ENCODE measurements at regions not wholly inside any gene's neighbourhood (a gene's known extent, or its start where the extent isn't known, plus 50 kb on each side); places are given as distances from the start of the nearest gene placed in this dataset.

DNA sequence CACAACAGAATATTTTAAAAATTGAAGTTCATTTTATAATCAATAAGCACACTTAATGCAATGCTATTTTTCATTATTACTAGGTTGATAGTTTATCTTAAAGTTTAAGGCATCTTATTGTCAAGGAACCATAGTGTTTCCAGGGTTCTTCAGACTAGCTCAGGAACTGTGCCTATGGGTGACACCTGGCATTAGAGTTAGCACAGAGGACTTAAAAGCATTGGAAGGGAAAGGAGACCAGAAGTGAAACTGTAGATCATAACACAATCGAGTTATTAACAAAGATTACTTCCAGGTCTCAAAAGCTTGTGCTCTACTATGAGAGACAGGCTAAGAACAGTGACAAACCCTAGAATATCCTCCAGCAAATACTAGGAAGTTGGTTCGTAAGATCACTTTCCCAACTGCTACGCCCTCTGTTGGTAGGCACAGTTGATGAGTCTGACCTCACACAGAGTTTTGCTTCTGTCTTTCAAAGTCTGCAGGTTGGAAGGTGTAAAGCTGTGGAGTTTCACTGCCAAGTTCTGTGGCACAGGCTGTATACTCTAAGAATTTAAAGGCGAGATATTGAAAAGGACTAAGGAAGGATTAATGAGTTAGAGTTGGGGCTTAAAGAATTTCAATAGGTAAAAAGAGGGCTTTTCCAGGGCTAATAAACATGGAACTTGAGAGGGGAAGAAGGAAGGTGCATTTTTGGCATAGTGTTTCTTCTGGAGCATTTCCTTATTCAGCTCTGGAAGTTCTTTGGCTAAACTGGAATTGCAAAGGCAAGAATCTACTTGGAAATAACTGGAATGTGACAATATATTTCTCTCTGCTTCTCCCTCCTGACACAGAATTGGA lies 531.3 kb upstream of the JAG1 start:
- Histone ChIP-seq H3K27ac (ENCODE audit: low read depth, low read length, severe bottlenecking) (no peak overlapping the region), H3K36me3 (ENCODE audit: control insufficient read depth, insufficient read depth, low read length) (no peaks in the 10 kb centered on the region), H3K9me3 (ENCODE audit: control insufficient read depth, low read length) (no peaks in the 10 kb centered on the region), H3K4me3 (ENCODE audit: extremely low read depth, insufficient read depth, low read length, poor library complexity, severe bottlenecking) (no peak overlapping the region), H3K4me1 (ENCODE audit: control insufficient read depth, insufficient read depth, low read length, poor library complexity, severe bottlenecking) (peaks cover 7% of the 10 kb centered on the region)
- WGBS, 2 experiments (ENCODE audit: insufficient coverage in 2 of 2), result 36 to 38% methylated on average over 1 to 3 of the region's 4 CpGs

DNA sequence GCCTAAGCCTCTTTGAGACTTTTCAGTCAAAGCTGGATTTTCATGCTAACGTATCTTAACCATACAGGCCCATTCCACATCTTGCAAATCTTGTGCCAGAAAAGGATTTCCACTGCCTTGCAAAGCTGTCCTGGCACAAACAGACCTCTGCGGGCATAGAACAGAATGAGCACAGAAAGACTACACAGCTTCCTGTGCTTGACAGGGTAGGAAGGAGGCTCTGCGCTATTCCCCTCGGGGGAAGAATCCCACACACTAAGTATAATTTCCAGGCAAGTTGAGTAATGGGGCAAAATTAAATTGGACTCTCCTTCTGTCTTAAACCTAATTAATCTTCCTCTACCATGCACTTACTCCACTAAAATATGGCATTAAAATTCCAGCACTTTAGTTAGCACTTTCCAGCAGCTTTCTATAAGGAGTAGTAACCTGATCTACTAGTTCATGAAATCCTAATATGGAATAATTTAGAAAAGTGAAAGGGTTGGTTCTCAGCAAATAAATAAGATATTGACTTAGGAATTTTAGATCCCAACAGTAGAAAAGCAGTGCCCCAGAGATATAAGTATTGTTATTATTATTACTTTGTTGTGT lies 532.1 kb upstream of the JAG1 start:
- no peaks in the 10 kb centered on the region for H3K9me3 ChIP-seq (ENCODE audit: control insufficient read depth, low read length)
- H3K4me1 ChIP-seq (ENCODE audit: control insufficient read depth, insufficient read depth, low read length, poor library complexity, severe bottlenecking), result peaks cover 7% of the 10 kb centered on the region
- no peak overlapping the region for H3K27ac ChIP-seq (ENCODE audit: low read depth, low read length, severe bottlenecking)
- H3K4me3 ChIP-seq (ENCODE audit: extremely low read depth, insufficient read depth, low read length, poor library complexity, severe bottlenecking), result no peak overlapping the region
- WGBS, 2 experiments (ENCODE audit: insufficient coverage in 2 of 2), result 71 to 85% methylated on average over 1 of the region's 4 CpGs
- no peaks in the 10 kb centered on the region for H3K36me3 ChIP-seq (ENCODE audit: control insufficient read depth, insufficient read depth, low read length)

DNA sequence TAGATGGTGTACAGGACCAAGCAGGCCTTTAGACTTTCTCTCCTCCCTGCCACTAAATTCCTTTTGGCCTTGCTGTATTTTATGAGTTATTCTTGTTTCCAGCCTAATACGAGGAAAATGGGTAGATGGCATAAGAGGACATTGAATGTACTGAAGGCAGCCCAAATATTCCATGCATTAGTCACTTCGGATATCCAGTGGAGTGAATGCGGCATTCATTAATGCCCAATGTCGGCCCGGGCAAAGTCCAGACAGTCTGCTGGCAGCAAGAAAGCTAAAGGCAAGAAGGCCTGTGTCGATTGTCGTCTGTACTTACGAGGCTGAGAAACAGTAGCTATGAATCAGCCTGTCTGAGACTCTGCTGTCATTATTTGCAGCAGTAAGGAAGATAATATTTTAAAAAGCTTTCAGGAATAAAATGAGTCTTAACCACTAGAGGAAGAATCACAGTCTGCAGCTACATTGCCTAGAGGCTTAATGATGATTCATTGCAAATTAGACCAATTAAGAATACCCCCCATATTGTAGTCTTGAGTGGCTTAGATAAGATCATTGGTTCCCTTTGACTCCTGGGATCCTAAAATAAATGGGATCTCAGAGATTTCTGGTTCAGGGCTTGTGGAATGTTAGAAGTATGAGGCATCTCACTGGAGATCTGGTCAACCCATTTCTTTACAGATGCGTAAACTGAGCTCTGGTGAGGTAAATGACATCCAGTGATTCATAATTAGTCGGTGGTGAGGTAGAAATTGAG lies 534.1 kb upstream of the JAG1 start:
- Histone ChIP-seq H3K4me3 (ENCODE audit: extremely low read depth, insufficient read depth, low read length, poor library complexity, severe bottlenecking) (no peak overlapping the region), H3K9me3 (ENCODE audit: control insufficient read depth, low read length) (no peaks in the 10 kb centered on the region), H3K36me3 (ENCODE audit: control insufficient read depth, insufficient read depth, low read length) (no peaks in the 10 kb centered on the region), H3K27ac (ENCODE audit: low read depth, low read length, severe bottlenecking) (peak overlapping the region; percentile 64), H3K4me1 (ENCODE audit: control insufficient read depth, insufficient read depth, low read length, poor library complexity, severe bottlenecking) (peaks cover 7% of the 10 kb centered on the region)
- 75 to 83% methylated on average over 9 to 10 of the region's 10 CpGs for WGBS, 2 experiments (ENCODE audit: insufficient coverage in 2 of 2)

DNA sequence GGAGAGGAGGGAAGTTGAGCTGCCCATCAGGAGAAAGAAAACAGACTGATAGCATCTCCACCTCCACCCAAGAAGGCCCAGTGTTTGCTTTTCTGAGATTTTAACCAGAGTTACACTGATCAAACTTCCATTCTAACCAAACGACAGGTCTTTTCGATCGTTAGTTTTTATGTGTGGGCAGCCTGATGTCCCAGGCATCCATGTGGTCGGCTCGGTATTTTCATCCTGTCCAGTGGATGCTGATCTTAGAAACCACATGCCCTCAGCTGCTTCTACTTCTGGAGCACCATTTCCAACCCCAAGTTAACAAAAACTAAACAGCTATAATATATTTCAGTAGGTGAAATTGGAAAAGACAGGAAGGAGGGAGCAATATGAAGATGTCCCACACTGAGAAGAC lies 536.8 kb upstream of the JAG1 start:
- Histone ChIP-seq H3K4me1 (ENCODE audit: control insufficient read depth, insufficient read depth, low read length, poor library complexity, severe bottlenecking) (peaks cover 17% of the 10 kb centered on the region), H3K36me3 (ENCODE audit: control insufficient read depth, insufficient read depth, low read length) (no peaks in the 10 kb centered on the region), H3K27ac (ENCODE audit: low read depth, low read length, severe bottlenecking) (no peak overlapping the region), H3K9me3 (ENCODE audit: control insufficient read depth, low read length) (no peaks in the 10 kb centered on the region), H3K4me3 (ENCODE audit: extremely low read depth, insufficient read depth, low read length, poor library complexity, severe bottlenecking) (no peak overlapping the region)
- 96 to 100% methylated on average over 3 to 5 of the region's 5 CpGs for WGBS, 2 experiments (ENCODE audit: insufficient coverage in 2 of 2)

DNA sequence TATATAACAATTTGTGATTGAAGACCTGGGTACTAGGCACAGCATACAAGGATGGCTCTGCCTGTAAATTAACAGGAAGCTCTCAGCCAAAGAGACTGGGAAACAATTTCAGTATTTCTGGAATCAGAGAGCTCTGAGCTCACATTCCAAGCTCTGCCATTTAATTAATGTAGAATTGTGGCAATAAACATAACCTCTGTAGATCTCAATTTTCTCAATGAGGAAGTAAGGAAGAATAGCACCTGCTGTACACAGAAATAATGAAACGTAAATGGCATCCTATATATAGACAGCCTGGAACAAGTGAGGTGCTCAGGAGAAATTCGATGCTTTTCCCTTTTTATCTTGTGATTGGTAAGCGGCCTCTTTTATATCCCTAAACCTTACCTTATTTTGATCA lies 538.5 kb upstream of the JAG1 start:
- peaks cover 25% of the 10 kb centered on the region for H3K4me1 ChIP-seq (ENCODE audit: control insufficient read depth, insufficient read depth, low read length, poor library complexity, severe bottlenecking)
- H3K4me3 ChIP-seq (ENCODE audit: extremely low read depth, insufficient read depth, low read length, poor library complexity, severe bottlenecking), result no peak overlapping the region
- no peaks in the 10 kb centered on the region for H3K9me3 ChIP-seq (ENCODE audit: control insufficient read depth, low read length)
- no peak overlapping the region for H3K27ac ChIP-seq (ENCODE audit: low read depth, low read length, severe bottlenecking)
- WGBS, 2 experiments (ENCODE audit: insufficient coverage in 2 of 2), result 86 to 90% methylated on average over 2 of the region's 3 CpGs
- no peaks in the 10 kb centered on the region for H3K36me3 ChIP-seq (ENCODE audit: control insufficient read depth, insufficient read depth, low read length)

DNA sequence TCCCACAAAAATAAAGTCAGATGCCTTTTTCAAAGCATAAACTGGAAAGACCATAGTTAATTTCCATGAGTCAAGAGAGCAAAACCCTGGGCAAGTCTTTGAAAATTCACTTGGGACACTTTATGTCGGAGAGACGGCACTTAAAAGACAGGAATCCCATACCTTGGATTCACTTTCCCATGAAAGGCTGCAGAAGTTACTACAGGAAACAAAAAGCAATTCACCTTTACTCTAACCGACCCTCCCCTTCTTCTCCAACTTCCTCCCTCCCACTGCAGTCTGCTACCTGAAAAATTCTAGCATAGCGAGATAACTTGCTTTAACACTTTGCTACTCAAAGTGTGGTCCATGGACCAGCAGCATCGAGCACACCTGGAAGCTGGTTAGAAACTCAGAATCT lies 539.1 kb upstream of the JAG1 start:
- no peaks in the 10 kb centered on the region for H3K36me3 ChIP-seq (ENCODE audit: control insufficient read depth, insufficient read depth, low read length)
- WGBS, 2 experiments (ENCODE audit: insufficient coverage in 2 of 2), result 81 to 91% methylated on average over 5 of the region's 5 CpGs
- peaks cover 22% of the 10 kb centered on the region for H3K4me1 ChIP-seq (ENCODE audit: control insufficient read depth, insufficient read depth, low read length, poor library complexity, severe bottlenecking)
- no peak overlapping the region for H3K4me3 ChIP-seq (ENCODE audit: extremely low read depth, insufficient read depth, low read length, poor library complexity, severe bottlenecking)
- no peak overlapping the region for H3K27ac ChIP-seq (ENCODE audit: low read depth, low read length, severe bottlenecking)
- H3K9me3 ChIP-seq (ENCODE audit: control insufficient read depth, low read length), result no peaks in the 10 kb centered on the region

DNA sequence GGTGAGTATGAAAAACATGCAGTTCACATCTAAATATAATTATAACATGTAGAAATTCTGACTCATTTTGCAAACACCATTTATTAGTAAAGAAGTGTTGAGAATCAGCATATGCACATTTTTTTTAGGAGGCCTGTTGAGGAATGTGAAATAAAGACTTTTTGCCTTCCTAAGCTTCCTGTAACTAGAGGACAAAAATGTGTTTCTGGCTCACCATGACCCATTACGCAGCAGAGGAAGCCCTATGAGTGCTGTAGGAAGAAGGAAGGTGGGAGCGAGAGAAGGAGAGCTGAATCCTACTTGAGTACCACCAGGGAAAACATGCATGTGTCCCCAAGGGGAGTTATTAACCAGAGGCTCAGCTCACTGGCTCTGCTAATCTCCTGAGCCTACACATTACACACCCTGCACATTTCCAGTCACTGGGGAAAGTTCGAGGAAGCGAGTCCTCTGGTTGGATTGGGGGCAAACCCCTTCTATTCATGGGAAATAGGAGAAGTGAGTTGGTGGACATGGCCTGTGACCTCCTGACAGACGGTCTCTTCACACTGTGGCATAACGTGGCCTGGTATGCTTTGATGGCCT lies 540.5 kb upstream of the JAG1 start:
- peak overlapping the region; percentile 65 for H3K27ac ChIP-seq (ENCODE audit: low read depth, low read length, severe bottlenecking)
- 80 to 95% methylated on average over 1 to 4 of the region's 6 CpGs for WGBS, 2 experiments (ENCODE audit: insufficient coverage in 2 of 2)

DNA sequence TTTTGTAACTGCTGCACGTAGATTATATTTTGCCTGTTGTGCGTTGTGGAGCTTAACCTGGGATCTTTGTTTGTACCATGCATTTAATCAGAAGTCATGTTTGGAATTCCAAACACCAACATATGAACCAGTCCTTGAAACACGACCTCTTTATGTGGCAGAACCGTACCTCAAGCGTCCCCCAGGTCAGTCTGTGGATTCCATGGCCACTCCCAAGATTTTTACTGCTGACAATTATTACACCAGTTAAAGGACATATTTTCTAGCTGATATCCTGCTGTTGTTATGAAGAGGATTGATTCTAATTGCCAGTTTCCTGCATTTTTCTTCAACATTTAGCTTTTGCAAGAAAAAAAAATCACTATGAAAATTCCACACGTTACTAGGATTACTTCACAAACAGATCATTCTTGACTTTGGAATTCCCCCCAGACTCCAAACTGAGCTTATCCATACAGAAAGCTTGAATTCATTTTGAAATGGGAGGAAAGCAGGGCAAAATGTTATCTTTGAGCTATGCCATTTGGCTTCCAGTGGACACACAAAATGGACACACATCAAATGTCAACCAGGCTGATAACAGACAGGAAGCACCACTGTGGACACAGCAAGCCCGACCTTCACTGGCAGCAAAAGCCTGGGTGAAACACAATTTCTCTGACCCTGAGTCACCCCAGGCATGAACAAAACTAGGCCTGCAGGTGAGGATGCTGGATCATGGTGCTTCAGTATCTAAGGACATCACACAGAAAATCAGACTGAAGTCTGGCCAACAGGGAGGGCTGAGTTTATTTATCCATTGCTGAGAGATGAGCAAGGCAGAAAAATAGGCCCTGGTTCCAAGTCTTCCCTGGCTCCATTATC lies 542.9 kb upstream of the JAG1 start:
- H3K4me1 ChIP-seq (ENCODE audit: control insufficient read depth, insufficient read depth, low read length, poor library complexity, severe bottlenecking), result peaks cover 22% of the 10 kb centered on the region
- no peak overlapping the region for H3K4me3 ChIP-seq (ENCODE audit: extremely low read depth, insufficient read depth, low read length, poor library complexity, severe bottlenecking)
- H3K27ac ChIP-seq (ENCODE audit: low read depth, low read length, severe bottlenecking), result peak overlapping the region; percentile 55
- 80 to 94% methylated on average over 2 of the region's 7 CpGs for WGBS, 2 experiments (ENCODE audit: insufficient coverage in 2 of 2)
- H3K9me3 ChIP-seq (ENCODE audit: control insufficient read depth, low read length), result no peaks in the 10 kb centered on the region
- no peaks in the 10 kb centered on the region for H3K36me3 ChIP-seq (ENCODE audit: control insufficient read depth, insufficient read depth, low read length)

More for the DNA sequence above, 540.5 kb upstream of the JAG1 start:
- H3K4me3 ChIP-seq (ENCODE audit: extremely low read depth, insufficient read depth, low read length, poor library complexity, severe bottlenecking), result no peak overlapping the region
- peaks cover 22% of the 10 kb centered on the region for H3K4me1 ChIP-seq (ENCODE audit: control insufficient read depth, insufficient read depth, low read length, poor library complexity, severe bottlenecking)
- no peaks in the 10 kb centered on the region for H3K36me3 ChIP-seq (ENCODE audit: control insufficient read depth, insufficient read depth, low read length)
- H3K9me3 ChIP-seq (ENCODE audit: control insufficient read depth, low read length), result no peaks in the 10 kb centered on the region

DNA sequence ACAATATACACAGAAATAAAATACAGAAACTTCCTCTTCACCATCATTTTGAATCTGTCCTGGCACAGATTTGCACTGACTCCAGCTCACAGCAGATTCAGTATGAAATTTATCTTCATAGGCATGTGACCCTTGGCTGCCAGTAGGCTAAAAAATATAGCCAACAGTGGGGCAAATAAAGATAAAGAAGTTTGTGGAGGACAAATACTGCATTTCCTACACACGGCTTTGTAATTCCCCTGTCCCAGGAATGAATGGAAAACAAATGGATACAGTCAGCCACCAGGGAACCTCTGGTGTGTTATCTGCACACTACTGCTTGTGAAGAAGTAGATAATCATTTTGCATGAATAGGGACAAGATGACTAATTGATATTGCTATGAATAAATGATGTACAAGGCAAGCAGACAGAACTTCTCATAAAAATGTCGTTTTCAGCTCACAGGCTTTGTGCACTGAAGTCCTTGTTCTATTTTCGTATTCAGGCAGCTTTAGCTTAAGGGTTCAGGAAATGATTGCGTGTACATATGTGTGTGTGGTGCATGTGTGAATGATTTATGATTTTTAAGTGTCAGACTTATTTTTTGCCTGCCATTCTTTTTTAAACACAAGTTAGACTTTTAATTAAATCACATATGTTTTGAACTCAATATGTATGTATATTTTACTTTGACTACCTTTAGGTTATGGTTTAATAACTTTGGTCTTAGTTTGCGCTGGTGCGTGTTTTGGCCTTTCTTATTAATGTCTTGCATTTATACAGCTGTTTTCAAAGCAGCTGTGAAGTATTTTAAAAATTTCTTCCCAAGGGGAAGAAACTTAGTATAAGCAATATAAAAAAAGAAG lies 543.8 kb upstream of the JAG1 start:
- no peak overlapping the region for H3K4me3 ChIP-seq (ENCODE audit: extremely low read depth, insufficient read depth, low read length, poor library complexity, severe bottlenecking)
- 86 to 90% methylated on average over 3 to 4 of the region's 6 CpGs for WGBS, 2 experiments (ENCODE audit: insufficient coverage in 2 of 2)
- H3K4me1 ChIP-seq (ENCODE audit: control insufficient read depth, insufficient read depth, low read length, poor library complexity, severe bottlenecking), result peaks cover 22% of the 10 kb centered on the region
- H3K36me3 ChIP-seq (ENCODE audit: control insufficient read depth, insufficient read depth, low read length), result no peaks in the 10 kb centered on the region
- no peaks in the 10 kb centered on the region for H3K9me3 ChIP-seq (ENCODE audit: control insufficient read depth, low read length)
- H3K27ac ChIP-seq (ENCODE audit: low read depth, low read length, severe bottlenecking), result peak overlapping the region; percentile 55

Measured in mesodermal cell (in vitro differentiated cells).